Fibroblast of lung (primary cell): ENCODE measurements at regions not wholly inside any gene's neighbourhood (a gene's known extent, or its start where the extent isn't known, plus 50 kb on each side); places are given as distances from the start of the nearest gene placed in this dataset.
"Not testable (repeated sequence)": the region's sequence is repeated elsewhere in the genome, so short reads cannot be mapped to it uniquely, and the experiment has no call there.

Source experiments
- DNase-seq, 2 donors: peaks; one replicate each; pipeline versions ENCODE4 v3.0.0 to v3.0.0-alpha.2; 2010; ENCODE audit warnings: low read depth in 2 of 2
- H2AFZ ChIP-seq: 2 replicates; pipeline ENCODE4 v1.5.1; 2012; ENCODE audit warnings: low read length, control low read depth, inconsistent platforms
- H3K27ac ChIP-seq: 2 replicates; pipeline ENCODE4 v1.5.1; 2011; ENCODE audit warnings: low read length, control low read depth; ENCODE audit not compliant: insufficient read depth
- H3K27me3 ChIP-seq: 2 replicates; pipeline ENCODE4 v1.5.1; 2011; ENCODE audit warnings: mild to moderate bottlenecking, low read length; ENCODE audit not compliant: control insufficient read depth, insufficient read depth
- H3K36me3 ChIP-seq: 2 replicates; pipeline ENCODE4 v1.5.1; 2011; ENCODE audit warnings: low read length; ENCODE audit not compliant: control insufficient read depth, insufficient read depth
- H3K4me1 ChIP-seq: 2 replicates; pipeline ENCODE4 v1.5.1; 2011; ENCODE audit warnings: low read length; ENCODE audit not compliant: control insufficient read depth, insufficient read depth; ENCODE audit errors: extremely low read depth
- H3K4me2 ChIP-seq: 2 replicates; pipeline ENCODE4 v1.5.1; 2011; ENCODE audit warnings: low read length, control low read depth; ENCODE audit not compliant: insufficient read depth; ENCODE audit errors: extremely low read depth
- H3K4me3 ChIP-seq, 4 experiments: fragments of 200-600 bp in 1 of 4; sonication (generic) in 1 of 4; replicated peaks in 1 of 4; 2 replicates each; pipeline ENCODE4 v1.5.1; 2011 to 2016; ENCODE audit warnings: low read length in 4 of 4, low read depth in 3 of 4, mild to moderate bottlenecking in 3 of 4, control low read depth in 2 of 4, inconsistent platforms in 1 of 4, mixed read lengths in 1 of 4; ENCODE audit not compliant: insufficient read depth in 1 of 4; ENCODE audit errors: control extremely low read depth in 1 of 4
- H3K79me2 ChIP-seq: 2 replicates; pipeline ENCODE4 v1.5.1; 2012; ENCODE audit warnings: mild to moderate bottlenecking, low read length, inconsistent platforms; ENCODE audit not compliant: control insufficient read depth, insufficient read depth
- H3K9ac ChIP-seq: 2 replicates; pipeline ENCODE4 v1.5.1; 2011; ENCODE audit warnings: mild to moderate bottlenecking, low read length, control low read depth; ENCODE audit not compliant: insufficient read depth
- H3K9me3 ChIP-seq: 2 replicates; pipeline ENCODE4 v1.5.1; 2012; ENCODE audit warnings: low read depth, low read length; ENCODE audit not compliant: control insufficient read depth, insufficient read depth
- H4K20me1 ChIP-seq: 2 replicates; pipeline ENCODE4 v1.5.1; 2011; ENCODE audit warnings: low read length; ENCODE audit not compliant: control insufficient read depth, insufficient read depth; ENCODE audit errors: extremely low read depth
- CTCF ChIP-seq, 2 donors: IDR thresholded peaks in 1 of 2; conservative IDR thresholded peaks in 1 of 2; 1 replicate in 1 of 2; 2 replicates in 1 of 2; pipeline ENCODE4 v1.5.1; 2011 to 2012; ENCODE audit warnings: low read length in 2 of 2, control low read depth in 1 of 2, inconsistent platforms in 1 of 2, low read depth in 1 of 2, mild to moderate bottlenecking in 1 of 2
- EZH2 ChIP-seq: IDR thresholded peaks from 2 replicates; pipeline ENCODE4 v1.5.1; 2012; ENCODE audit warnings: low read length, control low read depth, mild to moderate bottlenecking; ENCODE audit errors: missing control alignments

- H3K4me1 ChIP-seq: no peaks in the 10 kb centered on the region
- H3K9me3 ChIP-seq: no peaks in the 10 kb centered on the region
- H3K4me2 ChIP-seq: no peak overlapping the region
- H3K9ac ChIP-seq: no peak overlapping the region
- H3K4me3 ChIP-seq: no peak overlapping the region
- TF ChIP-seq CTCF (conservative IDR thresholded peaks at IDR 0.05 in 1 of 2, IDR thresholded peaks at IDR 0.05 in 1 of 2; ENCODE audit: low read depth in 1 of 2, low read length in 2 of 2) (no peak), EZH2 (no peak)
- H3K36me3 ChIP-seq: no peaks in the 10 kb centered on the region
- no peaks in the 10 kb centered on the region for H3K79me2 ChIP-seq
- H3K27me3 ChIP-seq: no peaks in the 10 kb centered on the region
- no peak for DNase-seq
- no peak overlapping the region for H3K27ac ChIP-seq
- H4K20me1 ChIP-seq: no peaks in the 10 kb centered on the region
- no peak overlapping the region for H2AFZ ChIP-seq
Measured at GRCh38 chr9:104233366-104233765, 139.3 kb downstream of the SMC2 start.

- not testable (repeated sequence) for DNase-seq, H3K4me2 ChIP-seq, H3K79me2 ChIP-seq, H3K9me3 ChIP-seq, H3K9ac ChIP-seq, H4K20me1 ChIP-seq, H2AFZ ChIP-seq, H3K27me3 ChIP-seq, H3K27ac ChIP-seq, H3K36me3 ChIP-seq, H3K4me3 ChIP-seq, H3K4me1 ChIP-seq
Measured at GRCh38 chr9:104234632-104235337, 140.7 kb downstream of the SMC2 start.

- not testable (repeated sequence) for H3K27me3 ChIP-seq, H3K4me2 ChIP-seq, H2AFZ ChIP-seq, H3K4me1 ChIP-seq, H4K20me1 ChIP-seq, H3K4me3 ChIP-seq, H3K27ac ChIP-seq, H3K79me2 ChIP-seq, H3K36me3 ChIP-seq, H3K9me3 ChIP-seq, H3K9ac ChIP-seq, DNase-seq
Measured at GRCh38 chr9:104235347-104236120, 141.4 kb downstream of the SMC2 start.

GRCh38 chr9:104238668-104239067, 144.6 kb downstream of the SMC2 start:
- TF ChIP-seq CTCF (conservative IDR thresholded peaks at IDR 0.05 in 1 of 2, IDR thresholded peaks at IDR 0.05 in 1 of 2; ENCODE audit: low read depth in 1 of 2, low read length in 2 of 2): no peak
- H2AFZ ChIP-seq: no peak overlapping the region
- H3K9me3 ChIP-seq: no peaks in the 10 kb centered on the region
- no peak overlapping the region for H3K4me2 ChIP-seq
- no peak overlapping the region for H3K27ac ChIP-seq
- no peaks in the 10 kb centered on the region for H3K79me2 ChIP-seq
- no peak for DNase-seq
- no peak overlapping the region for H3K9ac ChIP-seq
- H3K36me3 ChIP-seq: no peaks in the 10 kb centered on the region
- no peaks in the 10 kb centered on the region for H3K4me1 ChIP-seq
- H3K27me3 ChIP-seq: no peaks in the 10 kb centered on the region
- no peak overlapping the region for H3K4me3 ChIP-seq
- H4K20me1 ChIP-seq: no peaks in the 10 kb centered on the region
